Bronchial epithelial cell (primary cell): ENCODE measurements at regions not wholly inside any gene's neighbourhood (a gene's known extent, or its start where the extent isn't known, plus 50 kb on each side); places are given as distances from the start of the nearest gene placed in this dataset.
"Not testable (repeated sequence)": the region's sequence is repeated elsewhere in the genome, so short reads cannot be mapped to it uniquely, and the experiment has no call there.

ENCODE experiments used
- DNase-seq: peaks from one replicate; pipeline ENCODE4 v3.0.0-alpha.2; 2010; ENCODE audit warnings: low read depth
- FAIRE-seq: peaks from 2 replicates; lab custom pipeline; 2011; peaks lifted over from hg19 to GRCh38; lab: Jason Lieb, UNC
- H3K27me3 ChIP-seq: 2 replicates; pipeline ENCODE4 v1.5.1; 2011; ENCODE audit warnings: low read length; ENCODE audit not compliant: control insufficient read depth, insufficient read depth
- H3K36me3 ChIP-seq: 2 replicates; pipeline ENCODE4 v1.5.1; 2011; ENCODE audit warnings: low read length; ENCODE audit not compliant: control insufficient read depth, insufficient read depth
- H3K4me3 ChIP-seq: 2 replicates; pipeline ENCODE4 v1.5.1; 2011; ENCODE audit warnings: mild to moderate bottlenecking, low read depth, low read length, control low read depth
- TF ChIP-seq, protein P1 (sequence below): IDR thresholded peaks from 2 replicates; pipeline ENCODE4 v1.5.1; 2011; ENCODE audit warnings: mild to moderate bottlenecking, moderate library complexity, low read length, control low read depth, inconsistent platforms; ENCODE audit not compliant: insufficient read depth, severe bottlenecking

DNA sequence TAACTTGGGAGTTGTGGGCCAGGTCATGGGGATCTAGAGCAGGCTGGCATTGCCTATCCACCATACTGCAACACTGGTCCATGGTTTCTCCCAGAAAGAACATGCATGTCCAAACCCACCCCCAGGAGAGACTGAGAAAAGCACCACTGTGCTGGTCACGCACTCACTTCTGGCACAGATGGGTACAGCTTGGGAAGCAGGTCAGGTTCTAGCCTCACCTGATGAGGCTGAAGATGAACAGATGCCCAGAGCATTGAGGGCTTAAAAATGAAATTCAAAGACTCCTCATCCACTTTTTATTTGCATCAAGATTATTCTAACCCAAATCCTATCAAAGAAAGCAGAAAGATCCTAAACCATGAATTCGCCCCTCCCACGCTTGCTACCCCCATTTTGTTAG is 125.9 kb upstream of the RAI2 start:
- DNase-seq (no peak), FAIRE-seq (peak; percentile 70)
- TF ChIP-seq, protein P1, sequence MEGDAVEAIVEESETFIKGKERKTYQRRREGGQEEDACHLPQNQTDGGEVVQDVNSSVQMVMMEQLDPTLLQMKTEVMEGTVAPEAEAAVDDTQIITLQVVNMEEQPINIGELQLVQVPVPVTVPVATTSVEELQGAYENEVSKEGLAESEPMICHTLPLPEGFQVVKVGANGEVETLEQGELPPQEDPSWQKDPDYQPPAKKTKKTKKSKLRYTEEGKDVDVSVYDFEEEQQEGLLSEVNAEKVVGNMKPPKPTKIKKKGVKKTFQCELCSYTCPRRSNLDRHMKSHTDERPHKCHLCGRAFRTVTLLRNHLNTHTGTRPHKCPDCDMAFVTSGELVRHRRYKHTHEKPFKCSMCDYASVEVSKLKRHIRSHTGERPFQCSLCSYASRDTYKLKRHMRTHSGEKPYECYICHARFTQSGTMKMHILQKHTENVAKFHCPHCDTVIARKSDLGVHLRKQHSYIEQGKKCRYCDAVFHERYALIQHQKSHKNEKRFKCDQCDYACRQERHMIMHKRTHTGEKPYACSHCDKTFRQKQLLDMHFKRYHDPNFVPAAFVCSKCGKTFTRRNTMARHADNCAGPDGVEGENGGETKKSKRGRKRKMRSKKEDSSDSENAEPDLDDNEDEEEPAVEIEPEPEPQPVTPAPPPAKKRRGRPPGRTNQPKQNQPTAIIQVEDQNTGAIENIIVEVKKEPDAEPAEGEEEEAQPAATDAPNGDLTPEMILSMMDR, result no peak
- Histone ChIP-seq H3K4me3 (no peak overlapping the region), H3K27me3 (no peaks in the 10 kb centered on the region), H3K36me3 (no peaks in the 10 kb centered on the region)

DNA sequence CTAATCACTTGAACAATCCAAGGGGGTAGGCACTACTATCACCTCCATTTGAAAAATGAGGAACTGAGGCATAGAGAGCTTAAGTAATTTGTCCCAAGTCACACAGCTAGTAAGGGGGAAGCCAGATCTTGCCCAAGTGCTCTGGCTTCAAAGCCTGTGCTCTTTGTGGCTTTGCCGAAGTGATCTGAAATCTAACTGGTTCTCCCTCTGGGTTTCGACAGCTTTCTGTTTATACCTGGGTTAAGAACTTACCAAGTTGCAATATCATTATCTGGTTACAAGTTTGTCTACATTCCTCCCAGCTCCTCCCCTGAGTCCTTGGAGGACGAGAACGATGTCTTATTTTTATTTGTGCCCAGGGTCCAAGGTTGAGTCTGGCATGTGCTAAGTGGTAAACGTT is 125.3 kb upstream of the RAI2 start:
- TF ChIP-seq, protein P1, result no peak
- no peak for DNase-seq
- Histone ChIP-seq H3K36me3 (no peaks in the 10 kb centered on the region), H3K4me3 (no peak overlapping the region), H3K27me3 (no peaks in the 10 kb centered on the region)
- FAIRE-seq, result no peak

DNA sequence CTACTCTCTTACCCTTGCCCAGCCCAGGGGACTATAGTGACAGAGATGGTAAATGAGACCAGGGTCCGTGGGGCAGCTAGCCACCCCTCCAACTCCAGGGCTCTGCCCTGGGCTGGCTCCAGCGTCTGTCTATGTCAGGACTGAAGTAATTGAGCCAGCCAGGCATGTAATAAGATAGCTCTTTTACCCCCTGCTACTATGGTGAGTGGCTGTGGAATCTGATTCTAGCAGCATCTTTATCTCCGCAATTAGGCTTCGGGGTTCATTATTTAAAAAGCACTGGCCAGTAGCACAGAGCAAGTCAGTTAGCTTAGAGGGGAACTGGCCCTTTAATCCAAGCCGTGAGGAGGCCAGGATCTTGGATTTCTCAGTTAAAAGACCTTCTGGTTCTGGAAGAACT is 123.3 kb upstream of the RAI2 start:
- no peak for FAIRE-seq
- no peak for DNase-seq
- Histone ChIP-seq H3K36me3 (no peaks in the 10 kb centered on the region), H3K27me3 (no peaks in the 10 kb centered on the region), H3K4me3 (no peak overlapping the region)
- TF ChIP-seq, protein P1, result no peak

DNA sequence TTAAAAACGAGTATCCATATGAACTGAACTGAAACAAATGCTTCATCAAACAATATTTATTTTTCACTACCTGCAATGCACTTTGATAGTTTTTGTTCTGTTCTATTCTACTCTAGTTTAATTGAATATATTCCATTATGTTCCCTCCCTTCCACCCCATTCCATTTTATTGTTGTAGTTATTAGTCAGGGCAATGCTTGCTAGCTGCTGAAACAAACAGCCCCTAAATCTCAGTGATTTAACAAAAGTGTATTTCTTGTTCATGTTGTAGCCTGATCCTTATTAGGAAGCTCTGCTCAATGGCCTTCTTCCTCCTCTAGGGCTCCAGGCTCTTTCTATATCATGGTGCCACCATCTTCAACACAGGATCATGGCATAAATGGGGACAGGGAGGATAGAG is 122.3 kb upstream of the RAI2 start:
- TF ChIP-seq, protein P1, result no peak
- no peak for DNase-seq
- H3K4me3 ChIP-seq, result no peak overlapping the region
- no peaks in the 10 kb centered on the region for H3K36me3 ChIP-seq
- H3K27me3 ChIP-seq, result no peaks in the 10 kb centered on the region
- no peak for FAIRE-seq

DNA sequence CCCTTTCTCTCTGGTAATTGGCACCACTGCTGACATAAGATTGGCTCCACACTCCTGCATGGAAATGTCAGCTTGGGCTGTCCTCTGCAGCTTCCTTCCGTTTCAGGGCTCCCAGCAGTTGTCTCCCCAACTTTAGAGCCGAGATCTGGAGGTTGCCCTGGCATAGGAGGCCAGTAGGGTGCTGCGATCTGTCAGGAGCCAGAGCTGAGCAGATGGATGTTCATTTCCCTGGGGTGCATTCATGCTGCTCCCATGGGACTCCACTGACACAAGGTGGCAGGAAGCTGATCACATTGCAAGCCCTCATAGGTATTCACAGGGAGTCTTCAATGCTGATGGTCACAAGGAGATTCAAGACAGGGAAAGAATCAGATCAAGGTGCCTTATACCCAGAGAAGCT is 116.6 kb upstream of the RAI2 start:
- FAIRE-seq (no peak), DNase-seq (no peak)
- Histone ChIP-seq H3K4me3 (no peak overlapping the region), H3K36me3 (no peaks in the 10 kb centered on the region), H3K27me3 (no peaks in the 10 kb centered on the region)
- TF ChIP-seq, protein P1, result no peak

DNA sequence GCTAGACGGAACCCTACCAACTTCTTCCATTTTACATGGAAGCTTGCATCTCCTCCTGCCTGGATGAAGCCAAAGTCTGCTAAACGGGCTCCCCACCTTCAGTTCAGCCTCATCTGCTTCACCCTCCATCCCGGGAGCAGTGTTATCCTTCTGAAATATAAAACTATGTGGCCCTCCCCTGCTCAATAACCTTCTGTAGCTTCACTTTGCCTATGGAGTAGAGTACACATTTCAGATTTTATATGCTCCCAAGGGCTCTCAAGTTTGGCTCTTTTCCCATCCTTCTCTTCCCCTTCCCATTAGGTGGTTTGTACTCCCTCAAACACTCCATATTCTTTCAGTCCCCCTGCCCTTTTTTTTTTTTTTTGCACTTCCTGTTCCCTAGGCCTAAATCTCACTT is 115.9 kb upstream of the RAI2 start:
- DNase-seq, result no peak
- no peak for FAIRE-seq
- TF ChIP-seq, protein P1, result no peak
- H3K27me3 ChIP-seq, result no peaks in the 10 kb centered on the region
- no peaks in the 10 kb centered on the region for H3K36me3 ChIP-seq
- H3K4me3 ChIP-seq, result no peak overlapping the region

DNA sequence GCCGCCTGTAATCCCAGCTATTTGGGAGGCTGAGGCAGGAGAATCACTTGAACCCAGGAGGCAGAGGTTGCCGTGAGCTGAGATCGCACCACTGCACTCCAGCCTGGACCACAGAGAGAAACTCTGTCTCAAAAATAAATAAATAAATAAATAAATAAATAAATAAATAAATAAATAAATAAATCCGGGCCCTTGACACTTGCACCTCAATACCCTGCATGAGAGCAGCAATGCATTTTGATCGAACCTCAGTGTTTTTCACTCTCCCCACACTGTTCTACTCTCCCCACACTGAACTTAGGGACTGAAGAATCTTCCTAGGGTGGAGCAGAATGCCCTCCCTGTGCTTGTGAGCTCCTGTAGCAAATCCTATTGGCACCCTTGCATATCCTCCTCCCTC is 114.3 kb upstream of the RAI2 start:
- not testable (repeated sequence) for H3K4me3 ChIP-seq, H3K36me3 ChIP-seq, DNase-seq, FAIRE-seq, H3K27me3 ChIP-seq
